G401 (cell line): ENCODE measurements at regions not wholly inside any gene's neighbourhood (a gene's known extent, or its start where the extent isn't known, plus 50 kb on each side); places are given as distances from the start of the nearest gene placed in this dataset.

Source experiments
- DNase-seq: peaks from one replicate; pipeline ENCODE4 v3.0.0-alpha.2; 2015; ENCODE audit warnings: low spot score
- in situ Hi-C: cut with HindIII; loops from 2 replicates; pipeline ENCODE4 v1.10.0; 2016; ENCODE audit warnings: low sequenced_read_pairs, mixed read lengths

- no peak for DNase-seq
- in situ Hi-C loops = no loop called here
Observed at GRCh38 chr5:16013334-16014065, 166.1 kb downstream of the MARCHF11 start.

GRCh38 chr5:16009256-16009655, 170.3 kb downstream of the MARCHF11 start:
- DNase-seq = no peak
- in situ Hi-C loops = no loop called here

- in situ Hi-C loops = no loop called here
- no peak for DNase-seq
Observed at GRCh38 chr5:16007750-16008415, 171.7 kb downstream of the MARCHF11 start.

GRCh38 chr5:16005225-16005624, 174.4 kb downstream of the MARCHF11 start:
- in situ Hi-C loops = no loop called here
- no peak for DNase-seq

- in situ Hi-C loops = no loop called here
- no peak for DNase-seq
Observed at GRCh38 chr5:16000056-16000455, 179.5 kb downstream of the MARCHF11 start.

GRCh38 chr5:15995341-15996052, 184.1 kb downstream of the MARCHF11 start:
- DNase-seq = peak; percentile 43
- in situ Hi-C loops = no loop called here

- no peak for DNase-seq
- in situ Hi-C loops = no loop called here
Observed at GRCh38 chr5:15993919-15994318, 185.7 kb downstream of the MARCHF11 start.

GRCh38 chr5:15993334-15993733, 186.3 kb downstream of the MARCHF11 start:
- no peak for DNase-seq
- in situ Hi-C loops = no loop called here

- DNase-seq = no peak
- in situ Hi-C loops = no loop called here
Observed at GRCh38 chr5:15992918-15993317, 186.7 kb downstream of the MARCHF11 start.

GRCh38 chr5:15991586-15991985, 188.0 kb downstream of the MARCHF11 start:
- DNase-seq = no peak
- in situ Hi-C loops = no loop called here
